Loucy (cell line): ENCODE measurements at regions not wholly inside any gene's neighbourhood (a gene's known extent, or its start where the extent isn't known, plus 50 kb on each side); places are given as distances from the start of the nearest gene placed in this dataset.

Experiments
- H2AFZ ChIP-seq: fragments of 200-600 bp; sonication (generic); 2 replicates; pipeline ENCODE4 v1.6.0; 2016; ENCODE audit warnings: antibody characterized with exemption, mild to moderate bottlenecking, low read length, moderate library complexity
- H3F3A ChIP-seq: fragments of 200-600 bp; 2 replicates; pipeline ENCODE4 v1.6.0; 2016; ENCODE audit warnings: antibody characterized with exemption, low read depth, mild to moderate bottlenecking
- H3K27me3 ChIP-seq: fragments of 200-600 bp; sonication (generic); 2 replicates; pipeline ENCODE4 v1.6.1; 2014; ENCODE audit warnings: low read length, mild to moderate bottlenecking; ENCODE audit not compliant: insufficient read depth, poor library complexity, severe bottlenecking
- H3K36me3 ChIP-seq: fragments of 200-600 bp; sonication (generic); 2 replicates; pipeline ENCODE4 v1.6.1; 2016; ENCODE audit warnings: low read length; ENCODE audit not compliant: insufficient read depth
- H3K4me1 ChIP-seq: fragments of 200-600 bp; sonication (generic); 2 replicates; pipeline ENCODE4 v1.5.1; 2014; ENCODE audit warnings: low read length, mild to moderate bottlenecking; ENCODE audit not compliant: insufficient read depth, poor library complexity, severe bottlenecking
- H3K4me2 ChIP-seq: fragments of 200-600 bp; sonication (generic); 2 replicates; pipeline ENCODE4 v1.6.0; 2014; ENCODE audit warnings: antibody characterized with exemption, low read length, low read depth, mild to moderate bottlenecking; ENCODE audit not compliant: poor library complexity, severe bottlenecking
- H3K4me3 ChIP-seq: fragments of 200-600 bp; sonication (generic); 2 replicates; pipeline ENCODE4 v1.5.1; 2014; ENCODE audit warnings: low read length, mild to moderate bottlenecking, mixed read lengths; ENCODE audit not compliant: poor library complexity, severe bottlenecking
- H3K79me2 ChIP-seq: fragments of 200-600 bp; sonication (generic); 2 replicates; pipeline ENCODE4 v1.6.1; 2014; ENCODE audit warnings: low read length; ENCODE audit not compliant: insufficient read depth
- H3K9ac ChIP-seq: fragments of 200-600 bp; sonication (generic); 2 replicates; pipeline ENCODE4 v1.6.0; 2014; ENCODE audit warnings: mild to moderate bottlenecking, low read depth, low read length, moderate library complexity; ENCODE audit not compliant: poor library complexity, severe bottlenecking
- H3K9me2 ChIP-seq: fragments of 200-600 bp; sonication (generic); replicated peaks from 2 replicates; pipeline ENCODE4 v1.6.1; 2016; ENCODE audit warnings: low read depth, low read length, mixed read lengths
- H3K9me3 ChIP-seq: fragments of 200-600 bp; sonication (generic); 2 replicates; pipeline ENCODE4 v1.6.1; 2014; ENCODE audit warnings: mild to moderate bottlenecking, antibody characterized with exemption, low read length, low read depth; ENCODE audit not compliant: insufficient read depth
- H4K20me1 ChIP-seq: fragments of 200-600 bp; sonication (generic); 2 replicates; pipeline ENCODE4 v1.6.0; 2014; ENCODE audit warnings: antibody characterized with exemption, low read length, mild to moderate bottlenecking; ENCODE audit not compliant: insufficient read depth, poor library complexity, severe bottlenecking
- EZH2phosphoT487 ChIP-seq: fragments of 200-600 bp; IDR thresholded peaks from 2 replicates; pipeline ENCODE4 v1.6.1; 2018; ENCODE audit warnings: antibody characterized with exemption, mild to moderate bottlenecking, moderate library complexity, borderline replicate concordance
- TF ChIP-seq, protein P1 (sequence below): fragments of 200-600 bp; sonication (generic); conservative IDR thresholded peaks from 2 replicates; pipeline ENCODE4 v1.5.1; 2014; ENCODE audit warnings: mild to moderate bottlenecking, antibody characterized with exemption, low read length

GRCh38 chr6:155915651-155916050 lies 460.0 kb upstream of the NOX3 start:
- H3K27me3 ChIP-seq: no peaks in the 10 kb centered on the region
- H3K9me2 ChIP-seq: no peaks in the 10 kb centered on the region
- H3F3A ChIP-seq: no peaks in the 10 kb centered on the region
- TF ChIP-seq, protein P1, sequence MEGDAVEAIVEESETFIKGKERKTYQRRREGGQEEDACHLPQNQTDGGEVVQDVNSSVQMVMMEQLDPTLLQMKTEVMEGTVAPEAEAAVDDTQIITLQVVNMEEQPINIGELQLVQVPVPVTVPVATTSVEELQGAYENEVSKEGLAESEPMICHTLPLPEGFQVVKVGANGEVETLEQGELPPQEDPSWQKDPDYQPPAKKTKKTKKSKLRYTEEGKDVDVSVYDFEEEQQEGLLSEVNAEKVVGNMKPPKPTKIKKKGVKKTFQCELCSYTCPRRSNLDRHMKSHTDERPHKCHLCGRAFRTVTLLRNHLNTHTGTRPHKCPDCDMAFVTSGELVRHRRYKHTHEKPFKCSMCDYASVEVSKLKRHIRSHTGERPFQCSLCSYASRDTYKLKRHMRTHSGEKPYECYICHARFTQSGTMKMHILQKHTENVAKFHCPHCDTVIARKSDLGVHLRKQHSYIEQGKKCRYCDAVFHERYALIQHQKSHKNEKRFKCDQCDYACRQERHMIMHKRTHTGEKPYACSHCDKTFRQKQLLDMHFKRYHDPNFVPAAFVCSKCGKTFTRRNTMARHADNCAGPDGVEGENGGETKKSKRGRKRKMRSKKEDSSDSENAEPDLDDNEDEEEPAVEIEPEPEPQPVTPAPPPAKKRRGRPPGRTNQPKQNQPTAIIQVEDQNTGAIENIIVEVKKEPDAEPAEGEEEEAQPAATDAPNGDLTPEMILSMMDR: no peak
- no peak for TF ChIP-seq EZH2phosphoT487
- no peak overlapping the region for H3K4me3 ChIP-seq
- no peaks in the 10 kb centered on the region for H4K20me1 ChIP-seq
- H3K4me1 ChIP-seq: peaks cover 15% of the 10 kb centered on the region
- no peak overlapping the region for H3K9ac ChIP-seq
- no peak overlapping the region for H2AFZ ChIP-seq
- no peaks in the 10 kb centered on the region for H3K9me3 ChIP-seq
- H3K36me3 ChIP-seq: no peaks in the 10 kb centered on the region
- H3K79me2 ChIP-seq: no peaks in the 10 kb centered on the region
- no peak overlapping the region for H3K4me2 ChIP-seq

- Histone ChIP-seq H3K4me2 (no peak overlapping the region), H3K4me3 (no peak overlapping the region), H3K4me1 (peaks cover 15% of the 10 kb centered on the region), H3K9ac (no peak overlapping the region), H3K27me3 (no peaks in the 10 kb centered on the region), H2AFZ (no peak overlapping the region), H4K20me1 (no peaks in the 10 kb centered on the region), H3K79me2 (no peaks in the 10 kb centered on the region), H3K9me2 (no peaks in the 10 kb centered on the region), H3F3A (no peaks in the 10 kb centered on the region), H3K36me3 (no peaks in the 10 kb centered on the region), H3K9me3 (no peaks in the 10 kb centered on the region)
- TF ChIP-seq, protein P1: no peak
- TF ChIP-seq EZH2phosphoT487: no peak
These were observed 458.2 kb upstream of the NOX3 start for GRCh38 chr6:155913816-155914215.

GRCh38 chr6:155909710-155910109 lies 454.1 kb upstream of the NOX3 start:
- H3K4me1 ChIP-seq: peaks cover 6% of the 10 kb centered on the region
- H3K9me3 ChIP-seq: peaks cover 3% of the 10 kb centered on the region; the same call in 1 of the 2 replicates
- no peaks in the 10 kb centered on the region for H4K20me1 ChIP-seq
- no peak overlapping the region for H3K4me3 ChIP-seq
- no peak overlapping the region for H2AFZ ChIP-seq
- no peaks in the 10 kb centered on the region for H3K36me3 ChIP-seq
- TF ChIP-seq, protein P1: no peak
- no peak for TF ChIP-seq EZH2phosphoT487
- H3K9ac ChIP-seq: no peak overlapping the region
- H3K9me2 ChIP-seq: no peaks in the 10 kb centered on the region
- no peaks in the 10 kb centered on the region for H3K79me2 ChIP-seq
- no peaks in the 10 kb centered on the region for H3K27me3 ChIP-seq
- H3K4me2 ChIP-seq: no peak overlapping the region
- H3F3A ChIP-seq: no peaks in the 10 kb centered on the region
